GM21528 (cell line): ENCODE measurements at regions not wholly inside any gene's neighbourhood (a gene's known extent, or its start where the extent isn't known, plus 50 kb on each side); places are given as distances from the start of the nearest gene placed in this dataset.
"Not testable (repeated sequence)": the region's sequence is repeated elsewhere in the genome, so short reads cannot be mapped to it uniquely, and the experiment has no call there.

ENCODE experiments used
- ATAC-seq: cut with Tn5 transposase; IDR thresholded peaks from one replicate; pipeline ENCODE4 v1.9.1; 2021; ENCODE audit warnings: mild to moderate bottlenecking, moderate library complexity; ENCODE audit not compliant: unreplicated experiment, low FRiP score

- no peak for ATAC-seq
These were observed 281.6 kb upstream of the GADL1 start for GRCh38 chr3:31176045-31176444.

- ATAC-seq = no peak
These were observed 284.0 kb upstream of the GADL1 start for GRCh38 chr3:31178467-31178866.

- no peak for ATAC-seq
These were observed 285.3 kb upstream of the GADL1 start for GRCh38 chr3:31179768-31180167.

- ATAC-seq = no peak
These were observed 285.8 kb upstream of the GADL1 start for GRCh38 chr3:31180274-31180673.

GRCh38 chr3:31181661-31182060 is 287.2 kb upstream of the GADL1 start:
- no peak for ATAC-seq

DNA sequence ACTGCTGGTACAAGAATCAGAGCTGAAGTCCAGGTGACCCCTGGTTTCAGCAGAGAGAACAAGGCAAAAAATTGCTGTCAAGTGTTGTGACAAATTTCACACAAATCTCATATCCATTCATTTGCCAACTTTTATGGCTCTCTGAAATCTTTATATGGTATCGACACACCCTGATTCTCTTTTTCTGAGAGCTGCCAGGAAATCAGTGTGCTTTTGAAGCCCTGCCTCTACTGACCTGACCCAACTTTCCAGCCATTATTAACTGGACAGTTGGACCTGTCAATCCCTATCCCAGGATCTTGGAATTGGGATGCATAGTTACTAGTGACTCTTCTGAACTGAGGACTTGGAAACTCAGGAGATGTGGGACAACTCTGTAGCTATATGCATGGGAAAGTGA is 288.2 kb upstream of the GADL1 start:
- no peak for ATAC-seq

GRCh38 chr3:31184261-31185061 is 290.0 kb upstream of the GADL1 start:
- no peak for ATAC-seq

DNA sequence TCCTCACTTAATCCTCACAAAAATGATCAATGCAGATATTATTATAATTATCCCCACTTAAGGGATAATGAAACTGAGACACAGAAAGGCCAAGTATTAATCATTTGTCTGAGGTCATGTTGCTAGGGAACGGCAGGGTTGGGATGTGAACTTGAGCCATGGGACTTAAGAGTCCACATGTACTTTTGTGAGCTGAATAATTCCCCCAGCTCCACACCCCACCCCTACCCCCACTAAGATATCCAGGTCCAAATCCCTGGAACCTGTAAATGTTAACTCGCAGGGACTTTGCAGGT is 290.5 kb upstream of the GADL1 start:
- no peak for ATAC-seq

- no peak for ATAC-seq
These were observed 291.6 kb upstream of the GADL1 start for GRCh38 chr3:31186041-31186440.

- ATAC-seq = no peak
These were observed 292.9 kb upstream of the GADL1 start for GRCh38 chr3:31187380-31187779.

DNA sequence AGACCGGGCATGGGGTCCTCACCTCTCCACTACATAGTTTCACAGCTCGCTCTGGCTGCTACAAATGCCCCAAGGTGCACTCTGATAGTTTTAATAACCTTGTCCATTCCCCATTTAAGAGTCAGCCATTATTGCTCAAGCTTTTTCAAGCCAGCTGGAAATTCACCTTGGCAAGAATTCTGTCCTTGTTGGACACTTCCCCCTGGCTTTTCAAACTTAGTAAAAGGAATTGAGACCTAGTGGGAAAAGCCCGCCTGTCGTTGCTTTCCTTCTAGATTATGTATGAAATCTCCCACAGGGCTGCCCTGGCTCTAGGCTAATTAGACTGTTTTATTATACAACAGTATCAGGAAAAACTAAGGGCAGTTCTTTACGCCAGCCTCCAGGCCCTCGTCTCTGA is 293.7 kb upstream of the GADL1 start:
- no peak for ATAC-seq

DNA sequence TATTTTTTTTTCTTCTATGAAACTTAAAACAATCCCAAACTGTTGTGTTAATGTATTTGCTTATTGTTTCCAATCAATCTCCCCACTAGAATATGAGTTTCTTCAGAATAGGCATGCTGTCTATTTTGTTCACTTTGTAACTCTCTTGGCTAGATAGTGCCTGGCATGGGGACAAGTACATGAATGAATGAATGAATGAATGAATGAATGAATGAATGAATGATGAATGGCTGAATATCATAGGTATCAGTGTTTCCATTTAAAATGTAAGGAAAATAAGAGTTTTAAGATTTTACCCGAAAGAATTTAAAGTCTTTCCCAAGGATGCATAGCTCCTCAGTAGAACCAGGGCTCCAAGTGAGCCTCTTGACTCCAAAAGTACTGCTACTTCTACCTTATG is 294.9 kb upstream of the GADL1 start:
- ATAC-seq = no peak

DNA sequence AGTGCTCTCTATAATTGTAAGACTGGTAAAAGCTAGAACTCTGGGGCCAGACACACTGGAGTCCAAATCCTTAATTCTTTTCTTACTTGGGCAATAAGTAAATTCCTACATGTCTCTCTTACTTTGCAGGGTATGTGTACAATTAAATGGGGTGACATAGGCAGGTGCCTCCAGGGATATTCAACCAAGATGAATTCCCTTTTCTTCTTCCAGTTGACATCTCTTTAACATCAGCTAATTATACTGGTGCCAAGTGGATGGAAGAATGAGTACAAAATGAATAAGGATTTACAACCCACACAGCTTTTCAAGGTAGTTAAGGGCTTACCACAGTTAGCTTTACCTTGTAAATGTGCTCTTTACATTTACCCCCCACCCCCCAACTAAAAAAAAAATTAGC is 295.5 kb upstream of the GADL1 start:
- no peak for ATAC-seq

DNA sequence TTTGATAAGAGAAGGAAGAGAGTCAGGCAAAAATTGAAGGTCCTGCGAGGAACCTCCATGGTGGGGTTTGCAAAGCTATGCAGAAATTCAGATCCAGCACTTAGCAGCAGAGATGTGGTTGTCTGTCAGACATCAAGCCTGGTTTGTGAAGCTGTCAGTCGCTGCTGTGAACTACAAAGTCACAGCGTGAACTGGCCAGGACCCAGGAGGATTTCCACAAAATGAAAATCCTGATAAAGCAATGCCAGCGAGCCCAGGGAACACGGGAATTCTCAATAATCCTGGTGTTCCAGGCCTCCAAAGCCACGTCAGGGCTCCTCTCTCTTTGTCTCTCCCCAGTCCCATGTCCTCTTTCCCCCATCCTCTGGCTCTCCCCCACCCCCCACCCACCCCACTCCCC is 296.9 kb upstream of the GADL1 start:
- no peak for ATAC-seq

DNA sequence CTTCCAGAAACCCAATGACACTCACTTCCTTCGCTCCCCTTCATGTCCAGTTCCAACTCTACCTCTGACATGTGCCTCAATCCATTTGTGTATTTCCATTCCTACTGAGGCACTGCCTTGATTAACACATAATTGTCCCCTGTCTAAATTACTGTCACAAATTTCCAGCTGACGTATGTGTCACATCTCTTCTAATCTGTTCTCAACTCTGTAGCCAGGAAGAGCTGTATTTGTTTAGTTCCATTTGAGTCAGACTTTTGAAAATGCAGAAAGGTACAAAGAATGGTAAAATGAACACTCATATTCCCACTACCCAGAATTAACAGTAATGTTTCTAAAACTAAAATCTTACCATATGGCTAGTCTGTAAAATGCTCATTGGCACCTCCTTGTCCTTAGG is 299.0 kb upstream of the GADL1 start:
- ATAC-seq = no peak

- ATAC-seq = no peak
These were observed 299.4 kb upstream of the GADL1 start for GRCh38 chr3:31193871-31194270.

GRCh38 chr3:31196261-31196660 is 301.8 kb upstream of the GADL1 start:
- ATAC-seq = no peak

DNA sequence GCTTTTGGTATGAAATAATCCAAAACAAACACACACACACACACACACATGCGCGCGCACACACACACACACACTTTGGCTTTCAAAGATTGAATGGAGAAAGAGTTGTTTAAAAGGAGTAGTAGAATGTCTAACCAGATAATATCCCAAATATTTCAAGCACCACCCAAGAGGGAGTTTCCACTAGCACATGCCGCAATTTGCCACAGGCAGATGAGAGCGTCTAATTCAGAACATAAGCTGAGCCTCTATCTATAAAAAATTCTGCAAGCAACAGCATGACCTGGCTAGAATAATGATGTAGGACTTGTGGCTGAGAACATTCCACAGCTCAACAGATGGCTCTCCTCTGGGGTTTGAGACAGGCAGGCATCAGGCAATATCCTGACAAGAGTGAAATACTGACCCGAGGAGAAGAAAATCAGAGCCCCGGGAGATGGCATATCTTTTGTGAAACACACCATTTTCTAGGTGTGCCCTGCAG is 302.5 kb upstream of the GADL1 start:
- ATAC-seq = no peak

- no peak for ATAC-seq
These were observed 303.5 kb upstream of the GADL1 start for GRCh38 chr3:31197941-31198340.

GRCh38 chr3:31198890-31199289 is 304.4 kb upstream of the GADL1 start:
- no peak for ATAC-seq

DNA sequence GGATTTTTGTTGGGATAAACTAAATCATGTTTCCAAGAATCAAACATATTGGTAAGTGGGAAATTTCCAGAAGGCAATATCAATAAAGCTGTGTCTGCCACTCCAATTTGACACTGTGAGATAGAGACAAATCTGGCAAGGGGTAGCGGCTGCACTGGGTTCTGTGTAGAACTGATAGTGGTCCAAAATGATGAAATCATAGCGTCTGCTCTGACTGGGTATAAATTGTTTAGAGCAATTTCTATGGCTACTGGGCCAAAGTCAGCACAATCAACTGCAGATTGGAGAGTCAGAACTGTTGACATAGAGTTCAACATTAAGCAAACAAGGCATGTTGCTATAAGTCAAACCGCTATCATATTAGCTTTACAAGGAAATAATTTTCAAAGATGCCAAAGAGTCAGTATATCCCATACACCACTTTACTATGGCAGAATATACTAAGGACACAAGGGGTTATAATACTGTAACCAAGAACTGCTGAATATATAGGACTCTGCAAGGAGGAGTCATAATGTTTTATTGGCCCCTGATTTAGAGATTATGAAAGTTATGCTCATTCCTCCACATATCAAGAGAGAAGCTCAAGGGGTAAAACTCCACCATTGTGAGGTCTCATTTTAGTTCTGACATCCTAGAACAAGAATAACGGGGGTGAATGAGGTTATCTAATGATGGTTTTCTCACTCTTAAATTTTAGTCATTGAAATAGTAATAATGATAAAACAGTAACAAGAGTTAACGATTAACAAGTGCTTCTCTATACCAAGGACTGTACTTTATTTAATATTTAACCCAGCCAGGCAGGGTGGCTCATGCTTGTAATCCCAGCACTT is 309.7 kb upstream of the GADL1 start:
- ATAC-seq = no peak

DNA sequence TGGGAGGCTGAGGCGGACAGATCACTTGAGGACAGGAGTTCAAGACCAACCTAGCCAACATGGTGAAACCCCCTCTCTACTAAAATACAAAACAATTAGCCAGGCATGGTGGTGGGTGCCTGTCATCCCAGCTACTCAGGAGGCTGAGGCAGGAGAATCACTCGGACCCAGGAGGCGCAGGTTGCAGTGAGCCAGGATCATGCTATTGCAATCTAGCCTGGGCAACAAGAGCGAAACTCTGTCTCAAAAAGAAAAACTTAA is 310.3 kb upstream of the GADL1 start:
- not testable (repeated sequence) for ATAC-seq
